Esophagus squamous epithelium (tissue), 5 donors: ENCODE measurements at regions not wholly inside any gene's neighbourhood (a gene's known extent, or its start where the extent isn't known, plus 50 kb on each side); places are given as distances from the start of the nearest gene placed in this dataset.
A peak's percentile ranks its signal among the peaks of the same experiment; 100 is the strongest.

Experiments
- DNase-seq: peaks from one replicate; lab custom pipeline; 2025; lab: John Stamatoyannopoulos, UW
- H3K27ac ChIP-seq, 4 donors: fragments of 200-600 bp; sonication (generic); one replicate each; pipeline ENCODE4 v1.5.1; 2016 to 2019; ENCODE audit warnings: mild to moderate bottlenecking in 1 of 4
- H3K27me3 ChIP-seq, 4 donors: fragments of 200-600 bp; sonication (generic); 1 replicate in 3 of 4; 2 replicates in 1 of 4; pipeline versions ENCODE4 v1.5.1 to v1.6.0; 2017 to 2021; ENCODE audit warnings: antibody characterized with exemption in 1 of 4
- H3K36me3 ChIP-seq, 3 donors: fragments of 200-600 bp; sonication (generic); one replicate each; pipeline ENCODE4 v1.5.1; 2016 to 2019
- H3K4me1 ChIP-seq, 3 donors: fragments of 200-600 bp; sonication (generic); one replicate each; pipeline ENCODE4 v1.5.1; 2017 to 2019
- H3K4me3 ChIP-seq, 4 donors: fragments of 200-600 bp; sonication (generic); 1 replicate in 3 of 4; 2 replicates in 1 of 4; pipeline ENCODE4 v1.5.1; 2016 to 2019; ENCODE audit warnings: mild to moderate bottlenecking in 2 of 4, moderate library complexity in 1 of 4
- H3K9me3 ChIP-seq, 3 donors: fragments of 200-600 bp; sonication (generic); one replicate each; pipeline ENCODE4 v1.5.1; 2016 to 2019
- CTCF ChIP-seq, 6 experiments: fragments of 450-650 bp in 4 of 6; fragments of 200-600 bp in 2 of 6; sonication (generic) in 2 of 6; IDR thresholded peaks; one replicate each; pipeline ENCODE4 v1.5.1; 2016 to 2019; ENCODE audit warnings: antibody characterized with exemption in 6 of 6, mild to moderate bottlenecking in 4 of 6, moderate library complexity in 4 of 6
- POLR2A ChIP-seq, 4 donors: fragments of 450-650 bp; IDR thresholded peaks; one replicate each; pipeline ENCODE4 v1.6.1; 2017; ENCODE audit warnings: antibody characterized with exemption in 4 of 4, mild to moderate bottlenecking in 4 of 4, moderate library complexity in 3 of 4
- WGBS, 2 donors: methylation state at CpG; one replicate each; pipeline ENCODE4 v1.1.5; 2018; 5-methylcytosine and 5-hydroxymethylcytosine counted together
- intact Hi-C: fragments of 100-400 bp; cut with DNase I; formaldehyde crosslinking; loops from one replicate; pipeline ENCODE4 v1.15.0; 2022
- donor health status: DM: yes; HTN: yes; CAD: no.

- intact Hi-C loops: no loop called here
- no peaks in the 10 kb centered on the region for H3K36me3 ChIP-seq
- peaks cover 21 to 82% (median 22%) of the 10 kb centered on the region in 3 donors for H3K4me1 ChIP-seq
- H3K27ac ChIP-seq: peak overlapping the region in 3 of 4 donors; percentile 24 to 87 (median 79)
- H3K9me3 ChIP-seq: no peaks in the 10 kb centered on the region
- no peaks in the 10 kb centered on the region for H3K27me3 ChIP-seq
- DNase-seq: no peak
- TF ChIP-seq POLR2A (IDR thresholded peaks at IDR 0.05) (no peak), CTCF (IDR thresholded peaks at IDR 0.05) (no peak)
- H3K4me3 ChIP-seq: no peak overlapping the region
Observed at GRCh38 chr6:138685781-138686180, 87.8 kb upstream of the CCDC28A start.

GRCh38 chr6:138688580-138688979, 85.0 kb upstream of the CCDC28A start:
- H3K36me3 ChIP-seq: no peaks in the 10 kb centered on the region
- intact Hi-C loops: no loop called here
- H3K9me3 ChIP-seq: no peaks in the 10 kb centered on the region
- H3K4me3 ChIP-seq: no peak overlapping the region
- H3K4me1 ChIP-seq: peaks cover 13 to 71% (median 20%) of the 10 kb centered on the region in 3 donors
- WGBS, 2 donors: 82 to 87% methylated on average over 4 of the region's 4 CpGs
- no peak for TF ChIP-seq POLR2A (IDR thresholded peaks at IDR 0.05)
- no peak for TF ChIP-seq CTCF (IDR thresholded peaks at IDR 0.05)
- H3K27me3 ChIP-seq: no peaks in the 10 kb centered on the region
- no peak for DNase-seq
- peak overlapping the region in 3 of 4 donors; percentile 85 to 96 (median 96) for H3K27ac ChIP-seq

- no peaks in the 10 kb centered on the region for H3K27me3 ChIP-seq
- no peaks in the 10 kb centered on the region for H3K9me3 ChIP-seq
- peak overlapping the region; percentile 2 to 96 (median 90) for H3K27ac ChIP-seq
- no peak for TF ChIP-seq CTCF (IDR thresholded peaks at IDR 0.05)
- TF ChIP-seq POLR2A (IDR thresholded peaks at IDR 0.05): no peak
- 48 to 56% methylated on average over 6 of the region's 6 CpGs for WGBS, 2 donors
- intact Hi-C loops: loop anchor here (10.0 kb wide), 2 partner anchors 75 to 95 kb away; no protein-coding TSS in a partner anchor
- H3K4me3 ChIP-seq: no peak overlapping the region
- no peaks in the 10 kb centered on the region for H3K36me3 ChIP-seq
- no peak for DNase-seq
- H3K4me1 ChIP-seq: peaks cover 3 to 62% (median 24%) of the 10 kb centered on the region in 3 donors
Observed at GRCh38 chr6:138689849-138690248, 83.7 kb upstream of the CCDC28A start.

GRCh38 chr6:138690975-138691594, 82.5 kb upstream of the CCDC28A start:
- intact Hi-C loops: loop anchor here (10.0 kb wide), 2 partner anchors 74 to 96 kb away; no protein-coding TSS in a partner anchor

More at GRCh38 chr6:138690975-138691594, 82.5 kb upstream of the CCDC28A start:
- Histone ChIP-seq H3K9me3 (no peaks in the 10 kb centered on the region), H3K4me1 (peaks cover 3 to 50% (median 24%) of the 10 kb centered on the region in 3 donors), H3K36me3 (no peaks in the 10 kb centered on the region), H3K27ac (peak overlapping the region; percentile 85 to 96 (median 94)), H3K4me3 (peak overlapping the region; percentile 63 to 95 (median 88)), H3K27me3 (no peaks in the 10 kb centered on the region)
- TF ChIP-seq POLR2A (IDR thresholded peaks at IDR 0.05): no peak
- TF ChIP-seq CTCF (IDR thresholded peaks at IDR 0.05): no peak
- no peak for DNase-seq
- 50 to 72% methylated on average over 10 to 11 of the region's 11 CpGs for WGBS, 2 donors
